ENCODE measurements at regions not wholly inside any gene's neighbourhood (a gene's known extent, or its start where the extent isn't known, plus 50 kb on each side); places are given as distances from the start of the nearest gene placed in this dataset.

GRCh38 chr10:3592424-3592823 lies 192.6 kb downstream of the KLF6 start:
- Histone ChIP-seq H3K23ac (ENCODE audit: low read depth, low read length) (no peak overlapping the region), H2BK120ac (ENCODE audit: low read depth, low read length) (no peak overlapping the region), H3K9me3 (ENCODE audit: control insufficient read depth, insufficient read depth, low read length) (no peaks in the 10 kb centered on the region), H3K14ac (replicated peaks; ENCODE audit: low read depth, low read length) (no peak overlapping the region), H3K56ac (ENCODE audit: extremely low read depth, insufficient read depth, low read length) (no peak overlapping the region), H3K4me2 (ENCODE audit: low read depth, low read length) (no peak overlapping the region), H3K27me3 (ENCODE audit: control insufficient read depth, insufficient read depth, low read length) (no peaks in the 10 kb centered on the region), H2AFZ (replicated peaks; ENCODE audit: low read length, poor library complexity) (no peak overlapping the region), H2AK5ac (ENCODE audit: low read depth, low read length) (no peak overlapping the region), H4K20me1 (ENCODE audit: insufficient read depth, low read length) (no peaks in the 10 kb centered on the region), H2BK20ac (ENCODE audit: low read depth, low read length) (no peak overlapping the region), H3K18ac (ENCODE audit: low read depth, low read length) (no peak overlapping the region), H3K9me1 (ENCODE audit: insufficient read depth, low read length) (peaks cover 3% of the 10 kb centered on the region; the same call in 1 of the 2 replicates), H2AK9ac (replicated peaks; ENCODE audit: low read depth, low read length, poor library complexity) (no peak overlapping the region), H3K36me3 (ENCODE audit: control insufficient read depth, insufficient read depth, low read length) (no peaks in the 10 kb centered on the region), H2BK15ac (ENCODE audit: low read depth, low read length) (no peak overlapping the region), H3K27ac (ENCODE audit: insufficient read depth, low read length) (no peak overlapping the region), H3K4me1 (ENCODE audit: control insufficient read depth, insufficient read depth, low read length) (no peaks in the 10 kb centered on the region), H4K8ac (ENCODE audit: low read depth in 2 of 2, low read length in 2 of 2) (no peak overlapping the region), H3K9ac (ENCODE audit: low read depth, low read length) (no peak overlapping the region), H4K5ac (ENCODE audit: low read depth, low read length) (no peak overlapping the region), H3K79me1 (ENCODE audit: low read depth in 1 of 2, low read length in 2 of 2) (no peaks in the 10 kb centered on the region), H3K4me3 (ENCODE audit: insufficient read depth, low read depth, low read length) (no peak overlapping the region), H3K4ac (ENCODE audit: low read depth, low read length) (no peak overlapping the region), H2BK5ac (ENCODE audit: low read depth, low read length, poor library complexity, severe bottlenecking) (no peak overlapping the region), H4K91ac (ENCODE audit: insufficient read depth, low read depth, low read length) (no peak overlapping the region)
- BruUV-seq (replicated peaks), result no TSS peak
- intact Hi-C loops (cut with micrococcal nuclease) (no loop called here), in situ Hi-C loops (cut with MboI; ENCODE audit: low sequenced_read_pairs) (no loop called here), dilution Hi-C loops (cut with HindIII; ENCODE audit: low sequenced_read_pairs, unreplicated experiment) (no loop called here)
- ATAC-seq (ENCODE audit: low read depth), result no peak
- CTCF ChIA-PET, result interaction anchor here (0.5 kb wide), 1 partner anchor 184 kb away, joined by 4 read pairs; no protein-coding TSS in a partner anchor
- WGBS, 2 experiments (ENCODE audit: extremely low coverage in 2 of 2, insufficient read length in 1 of 2), result 80% methylated on average over 1 of the region's 7 CpGs; no CpG with 5 or more reads in 1 of the 2 experiments
- TF ChIP-seq NFE2L2 (IDR thresholded peaks at IDR 0.05; ENCODE audit: low read depth, low read length) (0 out of 2 replicates have a peak, but pooled peaks have one; percentile 12), BHLHE40 (IDR thresholded peaks at IDR 0.05; ENCODE audit: low read depth, low read length) (no peak)
- POLR2A ChIA-PET (ENCODE audit: unreplicated experiment), result no interaction called here
- no peak for DNase-seq
